Islet precursor cell (in vitro differentiated cells): ENCODE measurements at regions not wholly inside any gene's neighbourhood (a gene's known extent, or its start where the extent isn't known, plus 50 kb on each side); places are given as distances from the start of the nearest gene placed in this dataset.

ENCODE experiments used
- DNase-seq: peaks from one replicate; pipeline ENCODE4 v3.0.0-alpha.2; 2018

GRCh38 chr2:20913491-20913890, 90.6 kb upstream of the LDAH start:
- peak; percentile 41 for DNase-seq

DNA sequence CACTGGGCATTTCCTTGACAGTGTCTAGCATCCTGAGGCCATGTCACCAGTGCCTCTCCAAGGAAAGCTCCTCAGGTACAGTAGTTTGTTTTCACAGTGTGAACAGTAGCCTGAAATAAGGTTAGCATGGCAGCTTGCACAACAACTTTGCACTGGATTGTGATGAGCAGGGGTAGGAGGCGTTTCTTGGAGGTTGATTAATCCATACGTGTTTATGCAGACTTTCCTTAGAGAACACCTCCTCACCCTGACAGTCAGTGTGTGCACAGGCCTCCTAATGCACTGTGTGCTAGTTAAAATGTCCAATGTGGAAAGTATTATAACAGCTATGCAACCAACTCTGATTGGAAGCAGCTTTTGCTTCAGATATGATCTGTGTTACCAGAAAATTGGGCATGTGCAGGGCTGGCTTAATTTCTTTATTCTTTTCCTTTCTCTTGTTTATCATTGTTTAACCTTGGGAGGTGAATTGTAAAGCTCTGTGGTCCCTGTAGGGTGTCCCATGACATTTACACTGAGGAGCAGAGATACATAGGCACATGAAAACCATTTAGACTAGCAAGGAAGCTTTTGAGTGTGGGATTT, 77.2 kb upstream of the LDAH start:
- DNase-seq, result no peak

- DNase-seq, result no peak
Observed at GRCh38 chr2:20897874-20898453, 75.1 kb upstream of the LDAH start.

DNA sequence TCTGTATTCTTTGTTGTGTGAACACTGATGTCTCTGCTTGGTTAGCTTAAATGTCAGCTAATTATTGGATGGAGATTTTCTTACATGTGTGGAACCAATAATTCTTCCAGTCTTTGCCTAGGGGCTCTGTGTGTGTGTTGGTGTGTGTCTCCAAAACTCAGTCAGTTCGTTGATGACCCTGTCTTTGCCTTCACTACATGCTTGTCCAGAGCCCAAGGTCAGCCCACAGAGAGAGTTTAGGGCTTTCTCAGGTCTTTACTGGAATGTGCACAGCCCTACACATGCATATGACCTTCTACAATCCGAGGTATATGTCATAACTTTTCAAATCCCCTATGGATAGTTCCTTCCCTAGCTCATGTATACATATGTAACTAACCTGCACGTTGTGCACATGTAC, 74.1 kb upstream of the LDAH start:
- DNase-seq, result no peak

GRCh38 chr2:20884829-20885228, 61.9 kb upstream of the LDAH start:
- no peak for DNase-seq

DNA sequence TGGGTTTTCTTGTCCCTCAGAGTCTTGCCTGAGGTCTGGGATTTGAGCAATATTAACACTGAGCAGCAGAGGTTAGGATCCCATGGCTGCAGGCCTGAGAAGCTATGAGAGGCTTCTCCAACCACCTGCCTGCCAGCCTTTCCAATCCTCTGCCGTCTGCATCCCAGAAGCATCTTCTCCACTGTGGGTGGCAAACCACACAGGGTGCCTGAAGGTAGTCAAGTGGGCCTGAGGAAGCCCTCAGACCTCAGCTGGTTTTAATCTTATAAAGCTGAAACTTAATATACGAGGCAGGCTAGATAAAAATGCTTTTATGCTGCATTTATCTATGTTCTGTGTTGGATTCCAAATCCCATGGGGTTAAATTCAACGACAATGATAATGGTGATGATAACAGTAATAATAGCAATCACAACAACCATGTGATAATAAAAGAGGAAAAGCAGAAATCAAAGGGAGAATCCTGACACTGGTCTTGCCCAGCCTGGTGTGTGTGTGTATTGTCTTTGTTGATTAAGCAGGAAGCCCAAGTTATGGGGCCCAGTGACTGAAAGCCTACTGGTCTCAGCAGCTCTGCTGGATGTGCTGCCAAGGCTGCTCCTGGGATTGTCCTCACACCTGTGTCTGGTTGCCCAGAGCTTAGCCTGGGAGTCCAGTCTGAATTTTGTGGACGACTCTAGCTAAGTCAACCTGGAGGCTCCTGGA, 59.7 kb upstream of the LDAH start:
- no peak for DNase-seq

- DNase-seq, result no peak
Observed at GRCh38 chr2:20880221-20880771, 57.4 kb upstream of the LDAH start.

DNA sequence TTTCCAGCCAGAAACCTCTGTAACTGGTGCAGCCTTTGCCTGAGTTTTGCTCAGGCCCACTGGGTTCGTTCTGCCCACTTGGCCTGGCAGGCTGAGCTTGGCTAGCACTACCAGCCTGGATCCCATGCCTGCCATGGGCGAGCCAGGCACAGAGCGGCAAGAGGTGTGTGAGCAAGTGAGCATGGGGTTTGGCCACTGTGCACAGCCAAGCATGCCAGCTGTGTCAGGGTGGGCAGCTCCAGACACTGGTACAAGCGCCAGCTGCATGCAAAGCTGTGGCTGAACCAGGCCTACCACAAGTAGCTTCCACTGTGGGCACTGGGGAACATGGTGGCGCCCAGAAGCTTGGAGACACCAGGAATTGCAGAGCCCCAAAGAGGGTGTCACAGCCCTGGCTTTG, 56.3 kb upstream of the LDAH start:
- no peak for DNase-seq

DNA sequence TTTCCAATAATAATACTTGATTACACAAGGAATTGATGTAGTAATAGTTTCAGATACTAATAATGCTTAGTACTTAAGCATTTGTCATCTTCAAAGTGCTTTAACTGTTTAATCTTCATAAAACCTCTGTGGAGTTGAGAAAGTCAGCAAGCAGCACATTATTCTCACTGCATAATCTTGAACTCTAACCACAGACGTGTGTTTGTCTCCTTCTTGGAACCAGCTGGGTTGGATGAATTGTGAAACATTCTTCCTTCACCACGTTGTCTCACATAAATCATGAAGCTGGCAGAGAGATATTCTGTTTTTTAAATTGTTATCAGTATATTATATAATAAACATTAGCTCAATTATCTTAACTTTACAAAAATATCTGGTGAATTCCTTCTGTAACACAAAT, 55.1 kb upstream of the LDAH start:
- DNase-seq, result no peak
